ENCODE measurements at regions not wholly inside any gene's neighbourhood (a gene's known extent, or its start where the extent isn't known, plus 50 kb on each side); places are given as distances from the start of the nearest gene placed in this dataset.

DNA sequence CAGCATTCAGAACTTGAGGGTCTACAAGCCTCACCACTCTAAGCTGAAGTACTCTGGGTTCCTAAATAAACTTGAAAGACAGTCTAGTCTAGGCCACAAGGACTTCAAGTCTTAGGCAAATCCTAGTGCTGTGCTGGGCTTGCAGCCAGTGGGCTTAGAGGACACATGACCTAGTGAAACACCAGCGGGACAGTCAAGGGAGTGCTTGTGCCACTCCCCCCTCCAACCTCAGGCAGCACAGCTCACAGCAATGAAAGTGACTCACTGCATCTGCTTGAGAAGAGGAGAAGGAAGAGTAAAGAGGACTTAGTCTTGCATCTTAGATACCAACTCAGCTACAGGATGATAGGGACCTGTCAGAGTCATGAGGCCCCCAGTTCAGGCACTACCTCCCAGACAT lies 438.1 kb downstream of the IPO8 start:
- in situ Hi-C loops (cut with MboI; ENCODE audit: low sequenced_read_pairs), result no loop called here

DNA sequence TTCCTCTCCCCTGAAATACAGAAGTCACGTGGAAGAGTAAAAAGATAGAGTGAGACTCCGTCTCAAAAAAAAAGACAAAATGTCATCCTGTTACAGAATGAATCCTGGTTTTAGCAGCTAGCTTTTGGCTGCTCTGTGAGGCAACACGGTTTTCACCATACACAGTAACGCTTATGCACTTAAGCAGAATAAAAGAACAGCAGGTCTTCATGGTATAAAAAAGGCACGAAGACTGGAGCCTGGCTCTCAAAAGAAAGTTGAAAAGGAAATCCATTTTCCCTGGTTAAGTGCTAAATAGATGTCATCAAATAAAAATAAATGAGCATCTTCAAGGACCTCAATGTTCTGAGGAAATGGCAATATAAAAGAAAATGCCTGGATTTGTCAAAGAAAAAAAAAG lies 444.1 kb downstream of the IPO8 start:
- in situ Hi-C loops (cut with MboI; ENCODE audit: low sequenced_read_pairs), result no loop called here

DNA sequence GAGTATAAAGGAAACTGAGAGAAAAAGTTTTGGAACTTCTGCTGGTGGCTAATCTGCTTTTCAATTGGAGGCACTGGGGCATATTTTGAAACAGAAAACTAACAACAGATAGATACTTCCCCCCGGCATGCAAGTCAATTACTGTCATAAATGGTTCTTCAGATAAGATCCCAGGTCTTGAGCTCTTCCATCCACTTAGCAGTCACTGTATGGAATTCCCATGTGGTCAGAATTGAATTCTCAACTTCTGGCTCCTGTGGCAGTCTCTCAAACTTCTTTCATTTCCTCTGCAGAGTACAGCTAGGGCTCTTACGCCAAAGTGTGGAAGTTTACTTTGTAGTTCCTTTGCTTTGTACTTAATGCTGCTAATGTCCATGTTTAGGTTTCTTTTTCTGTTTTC lies 452.2 kb downstream of the IPO8 start:
- in situ Hi-C loops (cut with MboI; ENCODE audit: low sequenced_read_pairs), result no loop called here

DNA sequence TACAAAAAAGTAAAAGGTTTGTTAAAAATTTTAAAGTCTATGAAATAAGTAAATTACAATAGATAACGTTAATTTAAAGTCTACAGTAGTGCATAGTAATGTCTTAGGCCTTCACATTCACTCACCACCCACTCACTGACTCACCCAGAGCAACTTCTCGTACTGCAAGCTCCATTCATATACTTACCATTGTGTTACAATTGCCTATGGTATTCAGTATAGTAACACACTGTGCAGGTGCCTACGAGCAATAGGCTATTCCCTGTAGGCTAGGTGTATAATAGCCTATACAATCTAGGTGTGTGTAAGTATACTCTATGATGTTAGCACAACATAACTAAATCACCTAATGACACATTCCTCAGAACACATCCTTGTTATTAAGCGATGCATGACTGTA lies 435.3 kb upstream of the TMTC1 start:
- in situ Hi-C loops (cut with MboI; ENCODE audit: low sequenced_read_pairs), result no loop called here

DNA sequence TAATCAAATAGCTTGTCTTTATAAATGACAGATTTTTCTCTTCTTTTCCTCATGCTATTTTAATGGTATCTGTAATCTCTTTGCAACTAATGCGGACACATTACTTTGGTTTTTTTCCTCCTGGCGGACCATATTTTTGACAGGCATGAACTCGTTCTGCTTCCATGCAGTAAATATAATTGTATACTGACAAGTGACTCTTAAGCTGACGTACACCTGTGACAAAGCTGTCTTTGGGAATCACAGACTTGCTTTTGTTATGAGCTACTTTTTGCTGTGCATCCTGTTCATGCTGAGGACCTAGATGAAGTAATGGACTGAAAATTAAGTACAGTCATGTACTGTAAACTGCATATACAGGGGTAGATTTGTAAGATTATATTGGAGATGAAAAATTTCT lies 434.3 kb upstream of the TMTC1 start:
- in situ Hi-C loops (cut with MboI; ENCODE audit: low sequenced_read_pairs), result no loop called here

DNA sequence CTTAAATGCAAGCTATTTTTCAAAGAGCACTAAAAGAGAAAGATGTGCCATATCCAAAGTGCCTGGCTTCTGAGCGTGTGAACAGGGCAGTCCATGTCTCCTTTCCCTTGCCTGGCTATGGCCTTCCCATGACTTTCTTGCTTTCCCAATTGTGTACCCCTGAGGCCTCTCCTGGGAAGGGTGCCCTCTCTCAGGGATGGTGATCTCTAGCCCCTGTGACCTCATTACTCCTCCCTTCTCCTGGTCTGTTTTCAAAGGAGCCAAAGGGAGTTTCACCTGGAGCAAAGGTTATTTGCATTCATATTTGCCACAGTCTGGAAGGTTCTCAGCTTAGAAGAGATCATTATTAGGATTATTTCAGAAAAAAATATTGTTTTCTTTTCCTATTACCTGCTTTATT lies 429.4 kb upstream of the TMTC1 start:
- in situ Hi-C loops (cut with MboI; ENCODE audit: low sequenced_read_pairs), result no loop called here

DNA sequence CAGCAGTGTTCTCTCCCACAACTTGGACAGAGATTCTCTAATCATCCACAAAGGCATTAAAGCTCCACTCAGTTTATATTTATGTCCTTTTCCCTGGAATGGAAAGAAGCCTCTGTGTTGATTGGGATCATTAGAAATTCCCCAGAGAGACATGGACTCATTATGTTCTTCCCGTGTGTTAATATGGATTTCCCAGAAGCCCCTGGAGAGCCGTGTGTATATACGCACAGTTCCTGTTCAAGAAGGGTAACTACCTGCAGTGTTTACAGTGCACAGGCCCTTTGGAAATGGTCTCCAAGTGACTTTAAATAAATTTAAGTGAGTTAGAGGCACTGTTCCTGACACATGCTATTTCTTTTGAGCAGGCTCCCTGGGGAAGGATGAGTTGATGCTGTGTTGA lies 428.0 kb upstream of the TMTC1 start:
- in situ Hi-C loops (cut with MboI; ENCODE audit: low sequenced_read_pairs), result no loop called here

DNA sequence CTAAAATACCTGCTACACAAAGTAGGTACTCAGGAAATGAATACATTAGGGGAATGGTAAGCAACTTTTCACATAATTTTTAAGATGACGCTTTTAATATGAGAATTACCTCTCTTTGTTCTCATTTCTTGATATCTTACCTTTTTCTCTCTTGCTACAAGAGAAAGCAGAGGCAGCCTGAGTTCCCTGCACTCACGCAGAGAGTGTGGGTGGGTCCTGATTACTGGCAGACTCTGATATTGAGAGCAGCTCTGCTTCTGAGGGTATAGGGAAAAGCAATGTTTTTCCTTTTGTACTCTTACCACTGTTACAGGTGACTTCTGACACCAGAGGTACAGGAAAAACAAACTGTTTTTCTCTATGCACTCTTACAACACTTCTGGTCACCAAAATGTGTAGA lies 420.2 kb upstream of the TMTC1 start:
- in situ Hi-C loops (cut with MboI; ENCODE audit: low sequenced_read_pairs), result no loop called here

DNA sequence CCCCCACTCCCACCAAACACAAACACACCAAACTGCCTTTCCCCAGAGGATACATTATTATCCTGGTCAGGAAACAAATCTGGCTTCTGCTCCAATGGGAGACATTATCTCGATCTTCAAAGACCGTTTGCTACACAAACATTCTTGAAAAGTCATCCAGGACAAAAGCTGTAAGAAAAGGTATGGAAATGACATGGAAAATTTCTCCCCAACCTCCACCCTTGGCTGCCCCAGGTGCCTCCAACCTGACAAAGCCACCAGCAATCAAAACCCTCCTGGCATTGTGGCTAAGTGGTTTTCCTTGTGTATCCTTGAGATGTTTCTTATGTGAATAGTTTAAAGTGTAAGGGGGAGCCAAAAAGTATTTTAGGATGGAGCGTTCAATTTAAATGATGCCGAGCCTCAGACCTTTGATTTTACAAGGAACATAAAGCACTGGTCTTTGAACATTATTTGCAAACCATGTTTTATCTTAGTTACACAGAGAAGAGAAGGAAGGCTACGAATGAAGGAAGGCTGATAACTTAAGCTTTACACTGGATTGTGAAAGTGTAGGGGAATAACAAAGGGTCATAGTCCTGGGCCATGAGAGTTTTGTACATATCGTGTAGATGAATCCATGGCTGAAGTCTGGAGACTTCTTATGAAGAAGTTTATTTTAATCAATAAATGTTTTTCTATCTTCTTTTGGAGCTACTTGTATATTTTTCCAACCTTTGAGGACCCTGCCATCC lies 418.9 kb upstream of the TMTC1 start:
- in situ Hi-C loops (cut with MboI; ENCODE audit: low sequenced_read_pairs), result no loop called here

DNA sequence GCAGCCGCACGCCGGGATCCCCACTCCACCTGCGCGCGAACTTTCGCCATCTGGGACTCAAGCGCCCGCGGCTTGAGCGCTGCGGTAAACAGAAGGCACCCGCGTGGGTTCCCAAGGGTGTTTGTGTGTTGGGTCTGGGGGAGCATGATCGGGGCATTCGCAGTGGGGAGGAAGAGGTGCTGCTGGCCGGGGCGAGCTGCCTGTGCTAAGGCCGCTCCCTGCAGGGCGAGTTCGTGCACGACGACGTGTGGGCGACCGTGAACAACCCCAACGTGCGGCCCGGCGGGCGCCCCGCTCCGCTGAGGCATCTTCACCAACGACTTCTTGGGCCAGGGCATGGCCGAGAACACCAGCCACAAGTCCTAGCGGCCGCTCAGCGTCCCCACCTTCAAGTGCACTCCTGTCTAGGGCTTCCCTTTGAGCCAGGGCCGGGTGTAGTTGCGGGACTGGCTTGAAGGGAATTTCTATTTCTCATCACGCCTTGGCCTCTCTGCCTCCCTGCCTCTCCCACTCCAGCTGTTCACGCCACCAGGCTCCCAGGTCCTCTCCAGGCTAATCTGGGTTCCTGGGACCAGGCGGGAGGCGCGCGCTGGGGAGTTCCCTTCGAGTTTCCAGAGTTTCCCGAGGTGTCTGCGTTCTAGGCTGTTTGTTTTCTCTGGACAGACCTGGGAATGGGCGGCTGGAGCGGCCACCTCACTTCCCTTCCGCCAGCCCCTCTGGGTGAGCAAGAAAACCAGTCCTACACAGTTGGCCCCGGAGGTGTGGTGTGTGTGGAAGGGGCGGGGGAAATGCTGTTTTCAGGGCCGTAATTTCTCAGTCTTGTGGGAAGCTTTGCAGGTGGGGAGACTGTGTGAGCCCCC lies 417.8 kb upstream of the TMTC1 start:
- in situ Hi-C loops (cut with MboI; ENCODE audit: low sequenced_read_pairs), result no loop called here

DNA sequence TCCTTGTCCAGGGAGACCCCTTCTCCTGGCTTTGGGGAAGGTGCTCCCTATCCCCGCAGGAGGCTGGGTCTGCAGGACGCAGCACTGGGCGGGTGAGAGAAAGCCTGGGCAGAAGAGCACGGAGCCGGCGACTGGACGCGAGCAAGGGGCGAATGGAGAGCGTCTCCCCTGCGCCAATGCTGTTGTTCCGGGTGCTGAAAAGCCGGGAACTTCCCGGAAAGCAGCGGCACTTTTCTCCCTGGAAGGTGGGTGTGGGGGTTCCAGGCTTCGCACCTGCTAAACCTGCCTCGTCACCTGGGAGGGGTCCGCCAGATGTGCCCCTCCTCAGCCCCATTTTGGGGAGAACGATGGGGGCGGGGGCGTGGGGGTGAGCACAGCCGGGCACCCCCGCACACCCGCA lies 417.1 kb upstream of the TMTC1 start:
- in situ Hi-C loops (cut with MboI; ENCODE audit: low sequenced_read_pairs), result no loop called here

DNA sequence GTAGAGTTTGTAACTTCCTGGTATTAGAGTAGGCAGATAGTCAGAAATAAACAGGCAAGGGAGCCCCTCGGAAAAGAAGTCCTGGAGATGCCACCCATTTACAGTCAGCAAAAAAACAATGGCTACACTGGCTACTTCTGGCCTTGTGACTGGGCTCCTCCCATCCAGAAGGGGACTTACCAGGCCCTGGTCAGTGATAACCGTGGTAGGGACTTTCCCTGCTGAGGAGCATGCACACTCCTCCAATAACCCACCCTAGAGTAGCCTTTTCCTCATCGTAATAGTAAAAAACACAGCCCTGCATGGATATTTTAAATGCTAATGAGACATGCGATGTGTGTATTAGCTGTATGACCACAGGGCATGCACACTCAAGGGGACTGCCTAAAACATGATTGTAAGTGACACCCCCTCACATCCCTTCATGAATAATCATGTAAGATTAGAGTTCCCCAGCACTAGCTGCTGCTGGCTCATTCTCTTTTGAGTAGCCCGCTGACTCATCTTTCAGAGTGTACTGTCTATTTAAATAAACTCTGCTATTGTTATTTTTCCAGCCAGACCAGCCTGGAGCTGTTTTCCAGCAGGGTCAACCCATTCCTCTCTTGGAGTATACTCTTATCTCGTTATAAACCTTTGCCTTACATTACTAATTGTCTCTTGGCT lies 413.8 kb upstream of the TMTC1 start:
- in situ Hi-C loops (cut with MboI; ENCODE audit: low sequenced_read_pairs), result no loop called here

DNA sequence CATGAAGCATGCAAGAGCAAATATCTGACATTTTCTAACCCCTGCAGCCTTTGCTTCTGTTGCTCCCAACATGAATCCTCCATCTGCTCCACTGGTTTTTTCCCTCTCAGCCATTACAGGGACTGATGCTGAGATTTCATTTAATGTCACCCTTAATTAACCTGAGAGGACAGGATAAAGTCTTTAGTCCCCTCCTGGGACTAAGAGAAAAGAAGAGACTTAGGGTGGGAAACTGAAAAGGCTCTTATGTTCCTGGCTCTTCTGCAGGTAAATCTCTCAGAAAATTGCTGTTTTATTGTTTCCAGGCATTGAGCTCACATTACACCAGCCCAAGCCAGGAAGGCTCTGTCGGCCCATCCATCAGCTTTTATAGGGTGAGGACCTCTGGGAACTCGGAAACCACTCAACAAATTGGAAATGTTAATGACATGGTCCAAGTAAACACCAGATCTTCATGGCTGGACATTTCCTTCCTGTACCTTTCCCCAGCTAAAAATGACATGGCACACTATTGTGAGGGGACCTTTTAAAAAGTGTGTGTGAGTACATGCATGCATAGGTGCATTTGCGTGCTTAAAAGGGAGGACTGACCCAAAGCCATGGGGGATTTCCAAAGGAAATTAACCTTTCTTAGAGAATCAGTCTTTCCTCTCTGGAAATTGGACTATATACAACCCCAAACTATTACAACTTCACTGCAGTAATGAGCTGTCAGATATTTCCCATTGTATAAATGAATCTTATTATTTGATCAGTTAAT lies 408.1 kb upstream of the TMTC1 start:
- in situ Hi-C loops (cut with MboI; ENCODE audit: low sequenced_read_pairs), result no loop called here

DNA sequence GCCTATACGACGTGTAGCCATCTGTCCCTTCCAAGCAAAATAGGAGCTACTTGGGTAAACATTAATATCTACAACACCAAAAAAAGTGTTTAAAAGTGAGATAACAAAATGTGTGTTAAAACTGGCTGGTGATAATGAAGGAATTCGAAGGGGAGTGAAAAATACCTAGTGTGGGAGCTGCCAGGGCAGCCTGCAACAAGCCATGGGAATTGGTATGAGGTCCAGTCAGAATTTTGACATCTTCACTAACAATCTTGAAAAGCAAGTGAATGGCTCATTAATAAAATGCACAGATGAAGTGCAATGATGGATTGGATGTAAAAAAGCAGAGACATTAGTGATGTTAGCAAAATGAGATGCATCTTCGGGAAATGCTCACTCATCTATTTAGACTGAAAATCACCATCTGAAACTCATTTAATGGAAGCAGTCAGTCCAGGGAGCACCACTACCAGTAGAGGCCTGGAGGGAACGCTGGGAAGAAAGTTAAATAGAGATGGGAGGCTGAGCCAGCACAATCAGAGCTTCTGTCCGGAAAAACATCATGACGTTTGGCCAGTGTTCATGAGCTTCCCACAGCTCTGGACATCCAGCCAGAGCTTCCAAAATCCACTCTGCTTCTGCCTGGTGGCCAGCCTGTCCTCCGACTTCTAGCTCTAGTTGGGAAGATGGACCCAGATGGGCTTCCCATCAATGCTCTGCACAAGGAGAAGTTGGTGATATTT lies 405.0 kb upstream of the TMTC1 start:
- in situ Hi-C loops (cut with MboI; ENCODE audit: low sequenced_read_pairs), result no loop called here

DNA sequence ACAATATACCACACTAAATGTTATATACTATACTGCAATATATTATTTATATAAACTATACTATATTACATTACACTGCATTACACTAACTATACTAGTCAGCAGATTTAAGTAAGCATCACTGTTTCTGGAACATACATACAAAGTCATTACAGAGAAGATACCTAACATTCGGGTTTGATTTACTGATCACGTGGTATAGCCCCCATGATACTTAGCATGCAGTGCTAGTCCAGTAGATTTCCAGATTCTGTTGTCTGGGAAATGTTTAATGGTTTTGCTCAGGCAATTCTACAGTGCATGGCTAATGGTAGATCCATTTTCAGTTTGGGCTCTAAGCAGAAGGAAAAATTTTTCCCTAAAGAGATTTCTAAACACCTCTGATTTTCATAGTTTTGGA lies 403.7 kb upstream of the TMTC1 start:
- in situ Hi-C loops (cut with MboI; ENCODE audit: low sequenced_read_pairs), result no loop called here

DNA sequence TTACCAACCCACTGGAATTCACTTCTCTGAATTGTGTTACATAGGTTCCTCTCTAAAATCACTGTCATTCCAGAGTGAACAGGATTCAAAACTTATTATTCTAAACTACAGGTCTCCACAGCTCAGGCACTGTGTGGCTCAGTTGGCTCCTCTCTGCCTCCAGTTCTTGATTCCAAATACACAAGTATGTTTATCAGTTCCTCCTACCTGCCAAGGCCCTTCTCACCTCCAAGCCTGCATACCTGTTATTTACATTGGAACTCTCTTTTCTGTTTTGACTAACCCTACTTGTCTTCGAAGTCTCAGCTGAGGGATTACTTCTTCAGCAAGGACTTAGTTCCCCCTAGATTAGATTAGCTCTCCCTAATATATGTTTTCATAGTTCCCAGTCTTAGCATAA lies 397.6 kb upstream of the TMTC1 start:
- in situ Hi-C loops (cut with MboI; ENCODE audit: low sequenced_read_pairs), result no loop called here

DNA sequence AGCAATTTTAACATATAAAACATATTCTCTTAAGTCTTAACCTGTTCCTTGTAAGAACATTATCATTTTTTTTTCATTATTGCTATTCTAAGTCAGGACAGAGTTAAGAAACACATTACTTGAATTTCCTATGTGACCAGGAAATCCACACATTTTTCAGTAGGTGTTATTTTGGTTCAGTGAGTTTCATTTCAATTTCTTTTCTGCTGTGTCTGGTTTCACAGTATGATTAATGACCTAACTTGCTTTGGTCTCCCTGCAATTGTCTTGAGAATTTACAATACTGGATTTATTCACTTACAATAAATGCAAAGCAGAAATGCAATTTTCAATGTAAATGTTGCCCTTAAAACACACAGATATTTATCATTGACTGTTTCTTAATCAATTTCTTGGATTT lies 396.9 kb upstream of the TMTC1 start:
- in situ Hi-C loops (cut with MboI; ENCODE audit: low sequenced_read_pairs), result no loop called here

DNA sequence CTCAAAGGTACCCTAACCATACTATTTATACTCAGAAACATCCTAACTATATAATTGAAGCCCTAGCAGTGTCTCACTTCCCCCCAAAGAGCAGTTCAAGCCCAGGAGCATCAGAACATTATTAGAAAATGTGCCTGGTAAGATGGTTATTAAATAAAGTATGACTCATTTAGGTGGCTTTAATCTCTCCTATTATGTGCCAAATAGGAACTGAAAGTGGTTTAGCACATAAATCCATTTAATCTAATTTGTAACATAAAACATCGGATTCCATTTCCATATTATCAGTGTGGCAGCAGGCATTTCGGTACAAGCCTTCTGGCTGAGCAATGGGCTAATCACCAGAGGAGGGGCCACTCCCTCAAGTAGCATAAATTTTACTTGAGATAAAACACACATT lies 395.2 kb upstream of the TMTC1 start:
- in situ Hi-C loops (cut with MboI; ENCODE audit: low sequenced_read_pairs), result no loop called here

DNA sequence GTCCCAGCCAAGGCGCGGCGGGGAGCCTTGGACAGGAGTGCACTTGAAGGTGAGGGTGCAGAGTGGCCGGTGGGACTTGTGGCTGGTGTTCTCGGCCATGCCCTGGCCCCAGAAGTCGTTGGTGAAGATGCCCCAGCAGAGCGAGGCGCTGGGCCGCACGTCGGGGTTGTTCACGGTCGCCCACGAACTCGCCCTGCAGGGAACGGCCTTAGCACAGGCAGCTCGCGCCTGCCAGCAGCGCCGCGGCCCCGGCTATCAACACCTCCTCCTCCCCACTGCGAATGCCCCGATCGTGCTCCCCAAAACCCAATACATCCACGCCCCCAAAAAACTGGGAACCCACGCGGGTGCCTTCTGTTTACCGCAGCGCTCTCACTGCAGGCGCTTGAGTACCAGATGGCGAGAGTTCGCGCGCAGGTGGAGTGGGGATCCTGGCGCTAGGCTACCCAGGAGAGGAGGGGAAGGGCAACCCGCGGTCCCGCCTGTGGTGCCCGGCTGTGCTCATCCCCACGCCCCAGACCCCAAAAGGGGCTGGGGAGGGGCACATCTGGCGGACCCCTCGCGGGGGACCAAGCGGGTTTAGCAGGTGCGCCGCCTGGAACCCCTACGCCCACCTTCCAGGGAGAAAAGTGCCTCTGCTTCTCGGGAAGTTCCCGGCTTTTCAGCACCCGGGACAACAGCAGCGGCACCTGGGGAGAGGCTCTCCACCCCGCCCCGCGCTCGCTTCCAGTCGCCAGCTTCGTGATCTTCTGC lies 386.3 kb upstream of the TMTC1 start:
- in situ Hi-C loops (cut with MboI; ENCODE audit: low sequenced_read_pairs), result no loop called here

Data from HL-60/S4 (cell line).